ENCODE measurements at regions not wholly inside any gene's neighbourhood (a gene's known extent, or its start where the extent isn't known, plus 50 kb on each side); places are given as distances from the start of the nearest gene placed in this dataset.

- Mint-ChIP-seq H3K36me3 (no peaks in the 10 kb centered on the region), H3K9me3 (peaks cover 0 to 14% (median 3%) of the 10 kb centered on the region in 11 donors), H3K4me3 (no peak overlapping the region), H3K27ac (no peak overlapping the region), H3K27me3 (peaks cover 0 to 10% (median 0%) of the 10 kb centered on the region in 5 donors), H3K4me1 (no peaks in the 10 kb centered on the region)
- intact Hi-C loops (cut with micrococcal nuclease), result no loop called here
- DNase-seq (no peak), ATAC-seq (no peak)
- Histone ChIP-seq H3K4me3 (ENCODE audit: low read length) (no peak overlapping the region), H3K27me3 (ENCODE audit: control insufficient read depth in 2 of 2, insufficient read depth in 2 of 2, low read length in 2 of 2) (no peaks in the 10 kb centered on the region), H3K27ac (ENCODE audit: low read depth, low read length) (no peak overlapping the region), H3K4me1 (ENCODE audit: control insufficient read depth in 2 of 2, insufficient read depth in 2 of 2, low read length in 2 of 2) (no peaks in the 10 kb centered on the region), H3K36me3 (ENCODE audit: control insufficient read depth in 2 of 3, insufficient read depth in 3 of 3, low read length in 3 of 3) (no peaks in the 10 kb centered on the region), H3K9me3 (ENCODE audit: control insufficient read depth in 2 of 3, low read length in 3 of 3) (no peaks in the 10 kb centered on the region)
- ChIA-PET POLR2A (no interaction called here), CTCF (no interaction called here)
Measured at GRCh38 chr3:5630406-5630805, 442.9 kb downstream of the EDEM1 start.

GRCh38 chr3:5633960-5634359 lies 446.5 kb downstream of the EDEM1 start:
- no peaks in the 10 kb centered on the region for H3K27me3 ChIP-seq (ENCODE audit: control insufficient read depth in 2 of 2, insufficient read depth in 2 of 2, low read length in 2 of 2)
- Mint-ChIP-seq H3K9me3 (peaks cover 0 to 18% (median 6%) of the 10 kb centered on the region in 11 donors), H3K4me1 (no peaks in the 10 kb centered on the region), H3K4me3 (no peak overlapping the region), H3K36me3 (no peaks in the 10 kb centered on the region), H3K27me3 (peaks cover 0 to 10% (median 0%) of the 10 kb centered on the region in 5 donors), H3K27ac (no peak overlapping the region)
- H3K9me3 ChIP-seq (ENCODE audit: control insufficient read depth in 2 of 3, low read length in 3 of 3), result no peaks in the 10 kb centered on the region
- ChIA-PET POLR2A (no interaction called here), CTCF (no interaction called here)
- ATAC-seq, result no peak
- intact Hi-C loops (cut with micrococcal nuclease), result no loop called here
- no peaks in the 10 kb centered on the region for H3K4me1 ChIP-seq (ENCODE audit: control insufficient read depth in 2 of 2, insufficient read depth in 2 of 2, low read length in 2 of 2)
- DNase-seq, result no peak
- H3K36me3 ChIP-seq (ENCODE audit: control insufficient read depth in 2 of 3, insufficient read depth in 3 of 3, low read length in 3 of 3), result no peaks in the 10 kb centered on the region
- no peak overlapping the region for H3K27ac ChIP-seq (ENCODE audit: low read depth, low read length)
- H3K4me3 ChIP-seq (ENCODE audit: low read length), result no peak overlapping the region

GRCh38 chr3:5634411-5634810 lies 446.9 kb downstream of the EDEM1 start:
- Histone ChIP-seq H3K4me3 (ENCODE audit: low read length) (no peak overlapping the region), H3K4me1 (ENCODE audit: control insufficient read depth in 2 of 2, insufficient read depth in 2 of 2, low read length in 2 of 2) (no peaks in the 10 kb centered on the region), H3K27me3 (ENCODE audit: control insufficient read depth in 2 of 2, insufficient read depth in 2 of 2, low read length in 2 of 2) (no peaks in the 10 kb centered on the region), H3K27ac (ENCODE audit: low read depth, low read length) (no peak overlapping the region), H3K9me3 (ENCODE audit: control insufficient read depth in 2 of 3, low read length in 3 of 3) (no peaks in the 10 kb centered on the region), H3K36me3 (ENCODE audit: control insufficient read depth in 2 of 3, insufficient read depth in 3 of 3, low read length in 3 of 3) (no peaks in the 10 kb centered on the region)
- DNase-seq (no peak), ATAC-seq (no peak)
- intact Hi-C loops (cut with micrococcal nuclease), result no loop called here
- Mint-ChIP-seq H3K27ac (no peak overlapping the region), H3K4me3 (no peak overlapping the region), H3K9me3 (peaks cover 0 to 18% (median 9%) of the 10 kb centered on the region in 11 donors), H3K4me1 (no peaks in the 10 kb centered on the region), H3K27me3 (peaks cover 0 to 10% (median 0%) of the 10 kb centered on the region in 5 donors), H3K36me3 (no peaks in the 10 kb centered on the region)
- CTCF ChIA-PET, result no interaction called here
- POLR2A ChIA-PET, result no interaction called here

- Histone ChIP-seq H3K4me1 (ENCODE audit: control insufficient read depth in 2 of 2, insufficient read depth in 2 of 2, low read length in 2 of 2) (no peaks in the 10 kb centered on the region), H3K36me3 (ENCODE audit: control insufficient read depth in 2 of 3, insufficient read depth in 3 of 3, low read length in 3 of 3) (no peaks in the 10 kb centered on the region), H3K27me3 (ENCODE audit: control insufficient read depth in 2 of 2, insufficient read depth in 2 of 2, low read length in 2 of 2) (no peaks in the 10 kb centered on the region), H3K27ac (ENCODE audit: low read depth, low read length) (no peak overlapping the region), H3K4me3 (ENCODE audit: low read length) (no peak overlapping the region), H3K9me3 (ENCODE audit: control insufficient read depth in 2 of 3, low read length in 3 of 3) (no peaks in the 10 kb centered on the region)
- H3K27ac Mint-ChIP-seq, result no peak overlapping the region
- POLR2A ChIA-PET, result no interaction called here
- no peaks in the 10 kb centered on the region for H3K36me3 Mint-ChIP-seq
- DNase-seq, result no peak
- H3K9me3 Mint-ChIP-seq, result peaks cover 0 to 24% (median 12%) of the 10 kb centered on the region in 11 donors
- no peak overlapping the region for H3K4me3 Mint-ChIP-seq
- H3K27me3 Mint-ChIP-seq, result peaks cover 0 to 10% (median 0%) of the 10 kb centered on the region in 5 donors
- CTCF ChIA-PET, result no interaction called here
- intact Hi-C loops (cut with micrococcal nuclease), result no loop called here
- no peak for ATAC-seq
- H3K4me1 Mint-ChIP-seq, result no peaks in the 10 kb centered on the region
Measured at GRCh38 chr3:5635746-5636145, 448.2 kb downstream of the EDEM1 start.

- intact Hi-C loops (cut with micrococcal nuclease), result no loop called here
- CTCF ChIA-PET, result no interaction called here
- no peaks in the 10 kb centered on the region for H3K9me3 ChIP-seq (ENCODE audit: control insufficient read depth in 2 of 3, low read length in 3 of 3)
- no peaks in the 10 kb centered on the region for H3K36me3 ChIP-seq (ENCODE audit: control insufficient read depth in 2 of 3, insufficient read depth in 3 of 3, low read length in 3 of 3)
- Mint-ChIP-seq H3K9me3 (peaks cover 2 to 39% (median 15%) of the 10 kb centered on the region in 11 donors), H3K36me3 (peaks cover 0 to 3% (median 0%) of the 10 kb centered on the region in 5 donors), H3K4me3 (no peak overlapping the region), H3K27me3 (peaks cover 0 to 15% (median 0%) of the 10 kb centered on the region in 5 donors), H3K27ac (no peak overlapping the region), H3K4me1 (no peaks in the 10 kb centered on the region)
- POLR2A ChIA-PET, result no interaction called here
- H3K4me3 ChIP-seq (ENCODE audit: low read length), result no peak overlapping the region
- no peaks in the 10 kb centered on the region for H3K27me3 ChIP-seq (ENCODE audit: control insufficient read depth in 2 of 2, insufficient read depth in 2 of 2, low read length in 2 of 2)
- DNase-seq (no peak), ATAC-seq (no peak)
- no peaks in the 10 kb centered on the region for H3K4me1 ChIP-seq (ENCODE audit: control insufficient read depth in 2 of 2, insufficient read depth in 2 of 2, low read length in 2 of 2)
- H3K27ac ChIP-seq (ENCODE audit: low read depth, low read length), result no peak overlapping the region
Measured at GRCh38 chr3:5638550-5638949, 451.0 kb downstream of the EDEM1 start.

- CTCF ChIA-PET, result no interaction called here
- H3K27ac Mint-ChIP-seq, result no peak overlapping the region
- Histone ChIP-seq H3K4me3 (ENCODE audit: low read length) (no peak overlapping the region), H3K36me3 (ENCODE audit: control insufficient read depth in 2 of 3, insufficient read depth in 3 of 3, low read length in 3 of 3) (no peaks in the 10 kb centered on the region), H3K9me3 (ENCODE audit: control insufficient read depth in 2 of 3, low read length in 3 of 3) (no peaks in the 10 kb centered on the region), H3K27ac (ENCODE audit: low read depth, low read length) (no peak overlapping the region), H3K27me3 (ENCODE audit: control insufficient read depth in 2 of 2, insufficient read depth in 2 of 2, low read length in 2 of 2) (no peaks in the 10 kb centered on the region), H3K4me1 (ENCODE audit: control insufficient read depth in 2 of 2, insufficient read depth in 2 of 2, low read length in 2 of 2) (no peaks in the 10 kb centered on the region)
- peaks cover 0 to 5% (median 0%) of the 10 kb centered on the region in 5 donors for H3K27me3 Mint-ChIP-seq
- DNase-seq (no peak), ATAC-seq (no peak)
- H3K9me3 Mint-ChIP-seq, result peaks cover 2 to 35% (median 14%) of the 10 kb centered on the region in 11 donors
- no peak overlapping the region for H3K4me3 Mint-ChIP-seq
- H3K36me3 Mint-ChIP-seq, result peaks cover 0 to 3% (median 0%) of the 10 kb centered on the region in 5 donors
- POLR2A ChIA-PET, result no interaction called here
- H3K4me1 Mint-ChIP-seq, result no peaks in the 10 kb centered on the region
- intact Hi-C loops (cut with micrococcal nuclease), result no loop called here
Measured at GRCh38 chr3:5644773-5645670, 457.5 kb downstream of the EDEM1 start.

Measured in naive thymus-derived CD4-positive, alpha-beta T cell (primary cell).